ENCODE measurements at regions not wholly inside any gene's neighbourhood (a gene's known extent, or its start where the extent isn't known, plus 50 kb on each side); places are given as distances from the start of the nearest gene placed in this dataset.

DNA sequence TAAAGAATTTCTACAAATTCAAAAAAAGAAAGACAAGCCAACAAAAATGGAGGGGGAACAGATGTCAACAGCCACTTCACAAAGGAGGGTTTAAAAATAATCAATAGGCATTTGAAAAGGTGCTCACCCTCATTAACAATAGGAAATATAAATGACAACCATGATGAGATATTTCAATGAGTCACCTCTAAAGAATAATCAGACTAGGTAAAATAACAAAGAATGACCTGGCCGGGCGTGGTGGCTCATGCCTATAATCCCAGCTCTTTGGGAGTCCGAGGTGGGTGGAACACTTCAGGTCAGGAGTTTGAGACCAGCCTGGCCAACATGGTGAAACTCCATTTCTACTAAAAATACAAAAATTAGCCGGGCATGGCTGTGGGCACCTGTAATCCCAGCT is 133.6 kb downstream of the KCNE4 start:
- Histone ChIP-seq H2BK120ac (ENCODE audit: low read depth, low read length) (no peak overlapping the region), H2BK20ac (ENCODE audit: low read depth, low read length) (no peak overlapping the region), H2BK15ac (ENCODE audit: low read depth, low read length) (no peak overlapping the region), H3K56ac (ENCODE audit: extremely low read depth, insufficient read depth, low read length) (no peak overlapping the region), H3K14ac (replicated peaks; ENCODE audit: low read depth, low read length) (no peak overlapping the region), H2AFZ (replicated peaks; ENCODE audit: low read length, poor library complexity) (no peak overlapping the region), H3K18ac (ENCODE audit: low read depth, low read length) (no peak overlapping the region), H4K8ac (ENCODE audit: low read depth in 2 of 2, low read length in 2 of 2) (no peak overlapping the region), H3K27ac (ENCODE audit: insufficient read depth, low read length) (no peak overlapping the region), H3K4me3 (ENCODE audit: insufficient read depth, low read depth, low read length) (no peak overlapping the region), H3K4ac (ENCODE audit: low read depth, low read length) (no peak overlapping the region), H2AK5ac (ENCODE audit: low read depth, low read length) (no peak overlapping the region), H3K23ac (ENCODE audit: low read depth, low read length) (no peak overlapping the region), H4K5ac (ENCODE audit: low read depth, low read length) (no peak overlapping the region), H3K27me3 (ENCODE audit: control insufficient read depth, insufficient read depth, low read length) (peaks cover 2% of the 10 kb centered on the region; the same call in 1 of the 2 replicates), H3K9me3 (ENCODE audit: control insufficient read depth, insufficient read depth, low read length) (no peaks in the 10 kb centered on the region), H3K79me1 (ENCODE audit: low read depth in 1 of 2, low read length in 2 of 2) (no peaks in the 10 kb centered on the region), H2AK9ac (replicated peaks; ENCODE audit: low read depth, low read length, poor library complexity) (no peak overlapping the region), H3K9me1 (ENCODE audit: insufficient read depth, low read length) (no peaks in the 10 kb centered on the region), H3K36me3 (ENCODE audit: control insufficient read depth, insufficient read depth, low read length) (no peaks in the 10 kb centered on the region), H4K91ac (ENCODE audit: insufficient read depth, low read depth, low read length) (no peak overlapping the region), H3K4me2 (ENCODE audit: low read depth, low read length) (no peak overlapping the region), H3K9ac (ENCODE audit: low read depth, low read length) (no peak overlapping the region), H4K20me1 (ENCODE audit: insufficient read depth, low read length) (no peaks in the 10 kb centered on the region), H3K4me1 (ENCODE audit: control insufficient read depth, insufficient read depth, low read length) (no peaks in the 10 kb centered on the region), H2BK5ac (ENCODE audit: low read depth, low read length, poor library complexity, severe bottlenecking) (no peak overlapping the region)
- ATAC-seq (ENCODE audit: low read depth) = no peak
- dilution Hi-C loops (cut with HindIII; ENCODE audit: low sequenced_read_pairs, unreplicated experiment) = no loop called here
- TF ChIP-seq SMC3 (IDR thresholded peaks at IDR 0.05; ENCODE audit: low read depth, low read length) (no peak), RAD21 (IDR thresholded peaks at IDR 0.05; ENCODE audit: low read length) (no peak), BHLHE40 (IDR thresholded peaks at IDR 0.05; ENCODE audit: low read depth, low read length) (no peak), CEBPB (IDR thresholded peaks at IDR 0.05; ENCODE audit: low read depth, low read length) (no peak), MXI1 (IDR thresholded peaks at IDR 0.05; ENCODE audit: borderline replicate concordance, low read depth, low read length) (no peak), POLR2A (IDR thresholded peaks at IDR 0.05; ENCODE audit: low read depth, low read length) (no peak), MAFK (IDR thresholded peaks at IDR 0.05; ENCODE audit: low read depth, low read length) (no peak), RFX5 (IDR thresholded peaks at IDR 0.05; ENCODE audit: low read depth, low read length) (no peak), FOS (IDR thresholded peaks at IDR 0.05; ENCODE audit: low read depth, low read length) (no peak), MAZ (IDR thresholded peaks at IDR 0.05; ENCODE audit: borderline replicate concordance, low read depth, low read length) (no peak), RCOR1 (IDR thresholded peaks at IDR 0.05; ENCODE audit: insufficient replicate concordance, low read length) (no peak), CHD1 (IDR thresholded peaks at IDR 0.05; ENCODE audit: low read depth, low read length) (no peak), NFE2L2 (IDR thresholded peaks at IDR 0.05; ENCODE audit: low read depth, low read length) (no peak)
- TF ChIP-seq, protein P1, sequence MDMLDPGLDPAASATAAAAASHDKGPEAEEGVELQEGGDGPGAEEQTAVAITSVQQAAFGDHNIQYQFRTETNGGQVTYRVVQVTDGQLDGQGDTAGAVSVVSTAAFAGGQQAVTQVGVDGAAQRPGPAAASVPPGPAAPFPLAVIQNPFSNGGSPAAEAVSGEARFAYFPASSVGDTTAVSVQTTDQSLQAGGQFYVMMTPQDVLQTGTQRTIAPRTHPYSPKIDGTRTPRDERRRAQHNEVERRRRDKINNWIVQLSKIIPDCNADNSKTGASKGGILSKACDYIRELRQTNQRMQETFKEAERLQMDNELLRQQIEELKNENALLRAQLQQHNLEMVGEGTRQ (IDR thresholded peaks at IDR 0.05; ENCODE audit: low read depth, low read length) = no peak
- TF ChIP-seq, protein P2, sequence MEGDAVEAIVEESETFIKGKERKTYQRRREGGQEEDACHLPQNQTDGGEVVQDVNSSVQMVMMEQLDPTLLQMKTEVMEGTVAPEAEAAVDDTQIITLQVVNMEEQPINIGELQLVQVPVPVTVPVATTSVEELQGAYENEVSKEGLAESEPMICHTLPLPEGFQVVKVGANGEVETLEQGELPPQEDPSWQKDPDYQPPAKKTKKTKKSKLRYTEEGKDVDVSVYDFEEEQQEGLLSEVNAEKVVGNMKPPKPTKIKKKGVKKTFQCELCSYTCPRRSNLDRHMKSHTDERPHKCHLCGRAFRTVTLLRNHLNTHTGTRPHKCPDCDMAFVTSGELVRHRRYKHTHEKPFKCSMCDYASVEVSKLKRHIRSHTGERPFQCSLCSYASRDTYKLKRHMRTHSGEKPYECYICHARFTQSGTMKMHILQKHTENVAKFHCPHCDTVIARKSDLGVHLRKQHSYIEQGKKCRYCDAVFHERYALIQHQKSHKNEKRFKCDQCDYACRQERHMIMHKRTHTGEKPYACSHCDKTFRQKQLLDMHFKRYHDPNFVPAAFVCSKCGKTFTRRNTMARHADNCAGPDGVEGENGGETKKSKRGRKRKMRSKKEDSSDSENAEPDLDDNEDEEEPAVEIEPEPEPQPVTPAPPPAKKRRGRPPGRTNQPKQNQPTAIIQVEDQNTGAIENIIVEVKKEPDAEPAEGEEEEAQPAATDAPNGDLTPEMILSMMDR (conservative IDR thresholded peaks at IDR 0.05; ENCODE audit: low read depth, low read length) = no peak
- TF ChIP-seq, protein P3, sequence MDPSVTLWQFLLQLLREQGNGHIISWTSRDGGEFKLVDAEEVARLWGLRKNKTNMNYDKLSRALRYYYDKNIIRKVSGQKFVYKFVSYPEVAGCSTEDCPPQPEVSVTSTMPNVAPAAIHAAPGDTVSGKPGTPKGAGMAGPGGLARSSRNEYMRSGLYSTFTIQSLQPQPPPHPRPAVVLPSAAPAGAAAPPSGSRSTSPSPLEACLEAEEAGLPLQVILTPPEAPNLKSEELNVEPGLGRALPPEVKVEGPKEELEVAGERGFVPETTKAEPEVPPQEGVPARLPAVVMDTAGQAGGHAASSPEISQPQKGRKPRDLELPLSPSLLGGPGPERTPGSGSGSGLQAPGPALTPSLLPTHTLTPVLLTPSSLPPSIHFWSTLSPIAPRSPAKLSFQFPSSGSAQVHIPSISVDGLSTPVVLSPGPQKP (IDR thresholded peaks at IDR 0.05; ENCODE audit: borderline replicate concordance, low read depth, low read length) = no peak
- in situ Hi-C loops (cut with MboI; ENCODE audit: low sequenced_read_pairs) = no loop called here
- intact Hi-C loops (cut with micrococcal nuclease) = loop anchor here (10.0 kb wide), 1 partner anchor 201 kb away; no protein-coding TSS in a partner anchor
- DNase-seq = no peak
- ChIA-PET POLR2A (ENCODE audit: unreplicated experiment) (no interaction called here), CTCF (no interaction called here)
- no CpG with 5 or more reads among the region's 4 CpGs for WGBS, 2 experiments (ENCODE audit: extremely low coverage in 2 of 2, insufficient read length in 1 of 2)
- no TSS peak for BruUV-seq (replicated peaks)

All from IMR-90 (cell line).